Body of pancreas (tissue), 4 donors: ENCODE measurements at regions not wholly inside any gene's neighbourhood (a gene's known extent, or its start where the extent isn't known, plus 50 kb on each side); places are given as distances from the start of the nearest gene placed in this dataset.

ENCODE experiments used
- CTCF ChIP-seq, 7 experiments: fragments of 450-650 bp in 4 of 7; fragments of 200-600 bp in 3 of 7; sonication (generic) in 3 of 7; IDR thresholded peaks; one replicate each; pipeline ENCODE4 v1.5.1; 2016 to 2019; ENCODE audit warnings: antibody characterized with exemption in 7 of 7
- POLR2A ChIP-seq, 3 donors: fragments of 450-650 bp; IDR thresholded peaks; one replicate each; pipeline ENCODE4 v1.6.1; 2016; ENCODE audit warnings: antibody characterized with exemption in 3 of 3, mild to moderate bottlenecking in 2 of 3

- no peak for TF ChIP-seq POLR2A (IDR thresholded peaks at IDR 0.05)
- TF ChIP-seq CTCF (IDR thresholded peaks at IDR 0.05): no peak
Observed at GRCh38 chr3:151630035-151630434, 103.7 kb upstream of the AADACL2 start.
